GM12892 (cell line): ENCODE measurements at regions not wholly inside any gene's neighbourhood (a gene's known extent, or its start where the extent isn't known, plus 50 kb on each side); places are given as distances from the start of the nearest gene placed in this dataset.

Experiments used
- POLR2A ChIP-seq: IDR thresholded peaks from 2 replicates; pipeline ENCODE4 v1.6.1; 2011; ENCODE audit warnings: low read depth, low read length, control low read depth
- POLR2AphosphoS5 ChIP-seq: IDR thresholded peaks from 2 replicates; pipeline ENCODE4 v1.6.1; 2011; ENCODE audit warnings: low read depth, low read length, control low read depth
- TAF1 ChIP-seq: IDR thresholded peaks from 2 replicates; pipeline ENCODE4 v1.6.1; 2011; ENCODE audit warnings: low read depth, mild to moderate bottlenecking, control low read depth, low read length, borderline replicate concordance

- TF ChIP-seq POLR2A (no peak), POLR2AphosphoS5 (no peak), TAF1 (no peak)
These were observed 235.7 kb upstream of the TNC start for GRCh38 chr9:115353681-115354080.
